HepG2 (cell line): ENCODE measurements at regions not wholly inside any gene's neighbourhood (a gene's known extent, or its start where the extent isn't known, plus 50 kb on each side); places are given as distances from the start of the nearest gene placed in this dataset.

ENCODE experiments used
- ATAC-seq: fragments of 200-7000 bp; cut with Tn5 transposase; 3 replicates; pipeline ENCODE4 v1.9.1; 2020; ENCODE audit warnings: mild to moderate bottlenecking, moderate library complexity
- BruUV-seq: library from RNA; stranded (reverse); fragments of 400-500 nt; replicated peaks from 2 replicates; lab custom pipeline; 2021; lab: Mats Ljungman, UMichigan
- CTCF ChIA-PET: fragments of 300-600 bp; formaldehyde crosslinking; extraction: SDS; loops from one replicate; lab custom pipeline; 2021; ENCODE audit warnings: low total read pairs, inconsistent platforms, low intra/inter-chr PET ratio; lab: Yijun Ruan, JAX
- POLR2A ChIA-PET: fragments of 350-600 bp; sonication (Branson Sonifier 250); formaldehyde crosslinking; loops from one replicate; lab custom pipeline; 2020; ENCODE audit warnings: antibody characterized with exemption, inconsistent platforms; lab: Yijun Ruan, JAX
- DNase-seq: peaks from one replicate; pipeline ENCODE4 v3.0.0-alpha.2; 2015; ENCODE audit warnings: low spot score
- FAIRE-seq: peaks from 3 replicates; lab custom pipeline; 2011; peaks lifted over from hg19 to GRCh38; lab: Jason Lieb, UNC
- H2AFZ ChIP-seq: one replicate; pipeline ENCODE4 v1.6.1; 2011; ENCODE audit warnings: low read length, inconsistent platforms
- H3K27ac ChIP-seq: fragments of 300-600 bp; 3 replicates; pipeline ENCODE4 v1.8.0; 2011; ENCODE audit warnings: mixed run types, mild to moderate bottlenecking, mixed read lengths, low read length, inconsistent platforms; ENCODE audit not compliant: insufficient read depth; ENCODE audit errors: extremely low read length
- H3K27me3 ChIP-seq, 2 experiments: fragments of 200-600 bp in 1 of 2; 2 replicates in 1 of 2; 3 replicates in 1 of 2; pipeline versions ENCODE4 v1.6.0 to v1.8.0; 2011; ENCODE audit warnings: low read length in 2 of 2, mild to moderate bottlenecking in 2 of 2, moderate library complexity in 2 of 2, inconsistent platforms in 1 of 2; ENCODE audit not compliant: insufficient read depth in 2 of 2, control insufficient read depth in 1 of 2
- H3K36me3 ChIP-seq, 2 experiments: fragments of 200-600 bp in 1 of 2; replicated peaks in 1 of 2; 2 replicates in 1 of 2; 3 replicates in 1 of 2; pipeline versions ENCODE4 v1.5.1 to v1.8.0; 2011; ENCODE audit warnings: low read length in 2 of 2, inconsistent platforms in 1 of 2; ENCODE audit not compliant: insufficient read depth in 2 of 2, control insufficient read depth in 1 of 2
- H3K4me1 ChIP-seq: 2 replicates; pipeline ENCODE4 v1.5.1; 2012; ENCODE audit warnings: low read length, inconsistent platforms; ENCODE audit not compliant: insufficient read depth
- H3K4me2 ChIP-seq: 2 replicates; pipeline ENCODE4 v1.6.0; 2011; ENCODE audit warnings: low read depth, low read length, inconsistent platforms
- H3K4me3 ChIP-seq, 3 experiments: fragments of 200-600 bp in 1 of 3; sonication (generic), shearing (Covaris generic) in 1 of 3; replicated peaks in 1 of 3; 2 replicates each; pipeline ENCODE4 v1.5.1; 2011 to 2016; ENCODE audit warnings: low read length in 3 of 3, inconsistent platforms in 2 of 3, low read depth in 2 of 3, mild to moderate bottlenecking in 2 of 3, control low read depth in 1 of 3, mixed read lengths in 1 of 3; ENCODE audit not compliant: insufficient read depth in 1 of 3
- H3K79me2 ChIP-seq: one replicate; pipeline ENCODE4 v1.6.1; 2011; ENCODE audit warnings: low read length, inconsistent platforms; ENCODE audit not compliant: insufficient read depth
- H3K9ac ChIP-seq: 2 replicates; pipeline ENCODE4 v1.6.0; 2011; ENCODE audit warnings: mild to moderate bottlenecking, low read depth, low read length, inconsistent platforms; ENCODE audit not compliant: insufficient read depth
- H3K9me3 ChIP-seq: 2 replicates; pipeline ENCODE4 v1.5.1; 2012; ENCODE audit warnings: mild to moderate bottlenecking, low read length
- H4K20me1 ChIP-seq: 2 replicates; pipeline ENCODE4 v1.6.0; 2011; ENCODE audit warnings: inconsistent platforms, mild to moderate bottlenecking, low read length, moderate library complexity; ENCODE audit not compliant: insufficient read depth
- GRHL1 ChIP-seq: sonication (generic); formaldehyde crosslinking; conservative IDR thresholded peaks from 2 replicates; pipeline ENCODE4 v1.8.0; 2022; ENCODE audit warnings: missing genetic modification reagents
- TFE3 ChIP-seq: IDR thresholded peaks from 2 replicates; pipeline ENCODE4 v1.6.1; 2016
- ZKSCAN5 ChIP-seq: sonication (generic); formaldehyde crosslinking; IDR thresholded peaks from 2 replicates; pipeline ENCODE4 v1.5.1; 2020; ENCODE audit warnings: mild to moderate bottlenecking, missing genetic modification reagents
- ZNF446 ChIP-seq: sonication (generic); formaldehyde crosslinking; IDR thresholded peaks from 2 replicates; pipeline ENCODE4 v1.5.0; 2020; ENCODE audit warnings: mild to moderate bottlenecking, missing genetic modification reagents
- ZNF616 ChIP-seq: sonication (generic); formaldehyde crosslinking; IDR thresholded peaks from 2 replicates; pipeline ENCODE4 v1.5.0; 2020; ENCODE audit warnings: low read depth, mild to moderate bottlenecking, missing genetic modification reagents
- ZNF816 ChIP-seq: sonication (generic); formaldehyde crosslinking; IDR thresholded peaks from 2 replicates; pipeline ENCODE4 v1.8.0; 2022; ENCODE audit warnings: missing genetic modification reagents, mild to moderate bottlenecking, borderline replicate concordance
- WGBS: methylation state at CpG from one replicate; pipeline ENCODE4 v1.1.6; 2017; ENCODE audit warnings: low lambda C conversion rate; 5-methylcytosine and 5-hydroxymethylcytosine counted together
- in situ Hi-C: cut with HindIII; loops from 2 replicates; pipeline ENCODE4 v1.10.0; 2017; ENCODE audit warnings: low pct_unique_long_range_greater_than_20kb; ENCODE audit not compliant: extremely low pct_ligation_motif_present
- intact Hi-C: fragments of 100-400 bp; cut with micrococcal nuclease; formaldehyde crosslinking; loops from one replicate; pipeline ENCODE4 v1.10.0; 2022; ENCODE audit not compliant: unreplicated experiment
- TF ChIP-seq, protein P1 (sequence below): sonication (generic); formaldehyde crosslinking; IDR thresholded peaks from 2 replicates; pipeline ENCODE4 v1.4.0; 2020; ENCODE audit warnings: mild to moderate bottlenecking, missing genetic modification reagents, borderline replicate concordance

DNA sequence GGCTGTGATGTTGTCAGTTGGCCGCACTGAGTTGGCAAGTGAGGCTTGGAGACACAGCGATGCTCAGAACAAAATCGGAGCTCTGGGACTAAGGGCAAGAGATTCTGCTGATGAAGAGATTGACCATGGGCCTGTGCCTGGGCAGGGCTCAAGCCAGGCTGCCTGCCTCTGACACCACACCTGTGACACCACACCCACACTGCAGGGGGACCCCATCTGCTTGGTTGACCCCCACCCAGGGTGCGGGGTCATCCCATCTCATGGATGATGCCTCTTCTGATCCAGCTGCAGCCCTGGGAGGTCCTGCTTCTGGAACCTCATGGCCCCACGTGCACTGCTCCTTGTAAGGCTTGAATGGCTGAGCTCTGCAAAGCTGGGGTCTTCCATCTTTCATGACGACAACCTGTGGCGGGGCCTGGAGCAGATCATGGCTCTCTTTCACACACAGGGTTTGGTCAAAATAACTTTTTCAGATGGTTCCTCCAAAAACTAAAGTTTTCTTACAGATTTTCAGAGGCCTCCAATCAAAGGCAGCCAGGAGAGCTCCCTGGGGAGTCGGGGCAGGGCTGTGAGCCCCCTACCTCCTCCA lies 185.2 kb downstream of the GADD45G start:
- Histone ChIP-seq H3K4me1 (no peaks in the 10 kb centered on the region), H3K79me2 (no peaks in the 10 kb centered on the region), H3K27ac (no peak overlapping the region), H2AFZ (no peak overlapping the region), H3K4me2 (no peak overlapping the region), H3K9me3 (no peaks in the 10 kb centered on the region), H3K27me3 (no peaks in the 10 kb centered on the region; a peak in 1 of 5 replicates), H3K4me3 (no peak overlapping the region), H4K20me1 (no peaks in the 10 kb centered on the region), H3K36me3 (no peaks in the 10 kb centered on the region), H3K9ac (no peak overlapping the region)
- FAIRE-seq (no peak), ATAC-seq (no peak), DNase-seq (no peak)
- ChIA-PET CTCF (no interaction called here), POLR2A (no interaction called here)
- in situ Hi-C loops (no loop called here), intact Hi-C loops (no loop called here)
- whole genome bisulfite sequencing = 50% methylated on average over 4 of the region's 8 CpGs
- BruUV-seq = no TSS peak
- TF ChIP-seq, protein P1, sequence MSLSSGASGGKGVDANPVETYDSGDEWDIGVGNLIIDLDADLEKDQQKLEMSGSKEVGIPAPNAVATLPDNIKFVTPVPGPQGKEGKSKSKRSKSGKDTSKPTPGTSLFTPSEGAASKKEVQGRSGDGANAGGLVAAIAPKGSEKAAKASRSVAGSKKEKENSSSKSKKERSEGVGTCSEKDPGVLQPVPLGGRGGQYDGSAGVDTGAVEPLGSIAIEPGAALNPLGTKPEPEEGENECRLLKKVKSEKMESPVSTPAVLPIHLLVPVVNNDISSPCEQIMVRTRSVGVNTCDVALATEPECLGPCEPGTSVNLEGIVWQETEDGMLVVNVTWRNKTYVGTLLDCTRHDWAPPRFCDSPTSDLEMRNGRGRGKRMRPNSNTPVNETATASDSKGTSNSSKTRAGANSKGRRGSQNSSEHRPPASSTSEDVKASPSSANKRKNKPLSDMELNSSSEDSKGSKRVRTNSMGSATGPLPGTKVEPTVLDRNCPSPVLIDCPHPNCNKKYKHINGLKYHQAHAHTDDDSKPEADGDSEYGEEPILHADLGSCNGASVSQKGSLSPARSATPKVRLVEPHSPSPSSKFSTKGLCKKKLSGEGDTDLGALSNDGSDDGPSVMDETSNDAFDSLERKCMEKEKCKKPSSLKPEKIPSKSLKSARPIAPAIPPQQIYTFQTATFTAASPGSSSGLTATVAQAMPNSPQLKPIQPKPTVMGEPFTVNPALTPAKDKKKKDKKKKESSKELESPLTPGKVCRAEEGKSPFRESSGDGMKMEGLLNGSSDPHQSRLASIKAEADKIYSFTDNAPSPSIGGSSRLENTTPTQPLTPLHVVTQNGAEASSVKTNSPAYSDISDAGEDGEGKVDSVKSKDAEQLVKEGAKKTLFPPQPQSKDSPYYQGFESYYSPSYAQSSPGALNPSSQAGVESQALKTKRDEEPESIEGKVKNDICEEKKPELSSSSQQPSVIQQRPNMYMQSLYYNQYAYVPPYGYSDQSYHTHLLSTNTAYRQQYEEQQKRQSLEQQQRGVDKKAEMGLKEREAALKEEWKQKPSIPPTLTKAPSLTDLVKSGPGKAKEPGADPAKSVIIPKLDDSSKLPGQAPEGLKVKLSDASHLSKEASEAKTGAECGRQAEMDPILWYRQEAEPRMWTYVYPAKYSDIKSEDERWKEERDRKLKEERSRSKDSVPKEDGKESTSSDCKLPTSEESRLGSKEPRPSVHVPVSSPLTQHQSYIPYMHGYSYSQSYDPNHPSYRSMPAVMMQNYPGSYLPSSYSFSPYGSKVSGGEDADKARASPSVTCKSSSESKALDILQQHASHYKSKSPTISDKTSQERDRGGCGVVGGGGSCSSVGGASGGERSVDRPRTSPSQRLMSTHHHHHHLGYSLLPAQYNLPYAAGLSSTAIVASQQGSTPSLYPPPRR = no peak
- TF ChIP-seq GRHL1 (CRISPR knock-in tag) (no peak), TFE3 (CRISPR knock-in tag) (no peak), ZNF816 (CRISPR knock-in tag) (no peak), ZKSCAN5 (CRISPR knock-in tag) (no peak), ZNF616 (CRISPR knock-in tag) (no peak), ZNF446 (CRISPR knock-in tag) (no peak)
